Neural crest cell (in vitro differentiated cells): ENCODE measurements at regions not wholly inside any gene's neighbourhood (a gene's known extent, or its start where the extent isn't known, plus 50 kb on each side); places are given as distances from the start of the nearest gene placed in this dataset.

Source experiments
- DNase-seq: peaks from one replicate; pipeline ENCODE4 v3.0.0; 2021; ENCODE audit warnings: low read depth, mixed read lengths, low spot score
- H3K27ac Mint-ChIP-seq: one replicate; pipeline ENCODE4 v1.8.0; 2021; ENCODE audit warnings: mild to moderate bottlenecking, mixed read lengths; ENCODE audit not compliant: unreplicated experiment
- H3K27me3 Mint-ChIP-seq: 2 replicates; pipeline ENCODE4 v1.8.0; 2021; ENCODE audit warnings: low read depth, mild to moderate bottlenecking, mixed read lengths
- H3K36me3 Mint-ChIP-seq: 2 replicates; pipeline ENCODE4 v1.8.0; 2021; ENCODE audit warnings: low read depth, mild to moderate bottlenecking, mixed read lengths
- H3K4me1 Mint-ChIP-seq: 2 replicates; pipeline ENCODE4 v1.8.0; 2021; ENCODE audit warnings: mixed read lengths
- H3K4me3 Mint-ChIP-seq: one replicate; pipeline ENCODE4 v1.8.0; 2021; ENCODE audit warnings: mild to moderate bottlenecking, mixed read lengths
- H3K9me3 Mint-ChIP-seq: 2 replicates; pipeline ENCODE4 v1.8.0; 2021; ENCODE audit warnings: mixed read lengths
- TF ChIP-seq, protein P1 (sequence below): fragments of 200-600 bp; sonication (generic); conservative IDR thresholded peaks from 2 replicates; pipeline ENCODE4 v1.5.0; 2021; ENCODE audit warnings: antibody characterized with exemption, mild to moderate bottlenecking

DNA sequence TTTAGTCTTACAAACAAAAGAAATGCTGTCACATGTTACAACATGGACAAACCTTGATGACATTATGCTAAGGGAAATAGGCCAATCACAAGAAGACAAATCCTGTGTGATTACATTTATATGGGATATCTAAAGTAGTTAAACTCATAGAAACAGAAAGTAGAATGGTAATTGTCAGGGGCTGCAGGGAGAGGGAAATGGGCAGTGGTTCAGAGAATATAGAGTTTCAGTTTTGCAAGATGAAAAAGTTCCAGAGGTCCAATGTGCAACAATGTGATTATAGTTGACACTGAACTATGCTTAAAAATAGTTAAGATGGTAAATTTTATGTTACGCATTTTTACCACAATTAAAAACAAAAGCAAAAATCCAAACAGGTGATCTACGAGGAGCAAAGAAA, 265.5 kb downstream of the NDUFS4 start:
- no peak for DNase-seq
- H3K27ac Mint-ChIP-seq: no peak overlapping the region
- H3K36me3 Mint-ChIP-seq: peaks cover 2% of the 10 kb centered on the region
- H3K9me3 Mint-ChIP-seq: peaks cover 6% of the 10 kb centered on the region
- no peak overlapping the region for H3K4me3 Mint-ChIP-seq
- TF ChIP-seq, protein P1, sequence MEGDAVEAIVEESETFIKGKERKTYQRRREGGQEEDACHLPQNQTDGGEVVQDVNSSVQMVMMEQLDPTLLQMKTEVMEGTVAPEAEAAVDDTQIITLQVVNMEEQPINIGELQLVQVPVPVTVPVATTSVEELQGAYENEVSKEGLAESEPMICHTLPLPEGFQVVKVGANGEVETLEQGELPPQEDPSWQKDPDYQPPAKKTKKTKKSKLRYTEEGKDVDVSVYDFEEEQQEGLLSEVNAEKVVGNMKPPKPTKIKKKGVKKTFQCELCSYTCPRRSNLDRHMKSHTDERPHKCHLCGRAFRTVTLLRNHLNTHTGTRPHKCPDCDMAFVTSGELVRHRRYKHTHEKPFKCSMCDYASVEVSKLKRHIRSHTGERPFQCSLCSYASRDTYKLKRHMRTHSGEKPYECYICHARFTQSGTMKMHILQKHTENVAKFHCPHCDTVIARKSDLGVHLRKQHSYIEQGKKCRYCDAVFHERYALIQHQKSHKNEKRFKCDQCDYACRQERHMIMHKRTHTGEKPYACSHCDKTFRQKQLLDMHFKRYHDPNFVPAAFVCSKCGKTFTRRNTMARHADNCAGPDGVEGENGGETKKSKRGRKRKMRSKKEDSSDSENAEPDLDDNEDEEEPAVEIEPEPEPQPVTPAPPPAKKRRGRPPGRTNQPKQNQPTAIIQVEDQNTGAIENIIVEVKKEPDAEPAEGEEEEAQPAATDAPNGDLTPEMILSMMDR: no peak
- H3K4me1 Mint-ChIP-seq: no peaks in the 10 kb centered on the region
- H3K27me3 Mint-ChIP-seq: no peaks in the 10 kb centered on the region

DNA sequence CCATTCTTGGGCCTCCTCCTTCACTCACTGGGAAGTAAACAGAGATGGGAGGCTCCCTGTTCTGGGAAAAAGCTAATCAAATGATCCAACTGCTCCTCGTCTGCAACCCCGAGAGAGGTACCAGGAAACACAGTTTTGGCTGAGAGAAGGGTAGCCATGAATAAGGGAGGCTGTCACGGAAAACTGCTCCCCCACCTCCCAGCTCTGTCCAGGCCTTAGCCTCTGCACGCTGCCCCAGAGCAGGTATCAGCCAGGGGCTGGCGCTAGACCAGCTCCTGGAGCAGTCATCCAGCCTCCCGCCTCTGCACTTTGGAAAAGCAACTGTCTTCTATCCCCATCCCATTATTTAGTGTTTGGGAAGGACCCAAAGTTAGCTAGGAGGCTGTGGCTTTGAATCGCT, 266.1 kb downstream of the NDUFS4 start:
- H3K4me3 Mint-ChIP-seq: no peak overlapping the region
- H3K36me3 Mint-ChIP-seq: peaks cover 5% of the 10 kb centered on the region
- H3K27ac Mint-ChIP-seq: no peak overlapping the region
- no peaks in the 10 kb centered on the region for H3K27me3 Mint-ChIP-seq
- DNase-seq: no peak
- H3K9me3 Mint-ChIP-seq: peaks cover 8% of the 10 kb centered on the region
- TF ChIP-seq, protein P1: no peak
- H3K4me1 Mint-ChIP-seq: no peaks in the 10 kb centered on the region

DNA sequence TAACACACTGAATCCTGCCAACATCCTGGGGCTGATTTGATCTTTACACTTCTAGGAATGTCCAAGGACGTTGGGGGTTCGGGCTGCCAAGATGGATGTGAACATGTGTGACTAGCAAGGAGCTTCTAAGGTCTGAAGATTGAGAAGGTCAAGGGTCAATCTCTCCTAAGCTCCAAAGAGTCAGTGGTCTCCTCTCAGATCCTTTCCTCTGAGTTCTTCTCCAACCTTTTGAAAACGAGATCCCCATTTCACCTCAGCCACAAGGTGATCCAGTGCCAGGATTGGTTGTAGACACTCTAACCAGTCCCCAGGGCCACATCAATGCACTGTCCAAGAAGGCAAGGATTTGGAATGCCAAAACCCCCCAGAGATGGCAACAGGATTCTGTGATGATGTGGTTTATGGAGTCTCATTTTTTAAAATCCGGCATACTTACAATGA, 266.8 kb downstream of the NDUFS4 start:
- no peak for DNase-seq
- no peaks in the 10 kb centered on the region for H3K27me3 Mint-ChIP-seq
- peaks cover 5% of the 10 kb centered on the region for H3K36me3 Mint-ChIP-seq
- H3K4me3 Mint-ChIP-seq: no peak overlapping the region
- TF ChIP-seq, protein P1: no peak
- H3K4me1 Mint-ChIP-seq: no peaks in the 10 kb centered on the region
- peaks cover 8% of the 10 kb centered on the region for H3K9me3 Mint-ChIP-seq
- H3K27ac Mint-ChIP-seq: no peak overlapping the region

DNA sequence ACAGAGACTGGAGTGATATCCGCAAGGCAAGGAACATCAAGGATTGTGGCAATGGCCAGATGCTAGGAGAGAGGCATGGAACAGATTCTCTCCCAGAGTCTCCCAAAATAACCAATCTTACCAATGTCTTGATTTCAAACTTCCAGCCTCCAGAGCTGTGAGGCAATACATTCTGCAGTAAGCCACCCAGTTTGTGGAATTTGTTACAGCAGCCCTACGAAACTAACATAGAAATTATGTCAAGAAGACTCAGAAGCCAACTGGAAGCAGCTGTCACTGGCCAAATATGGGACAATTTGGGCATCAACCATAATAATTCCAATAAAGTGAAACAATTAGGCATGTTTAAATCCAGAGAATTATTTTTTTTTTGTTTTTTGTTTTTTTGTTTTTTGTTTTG, 271.1 kb downstream of the NDUFS4 start:
- Mint-ChIP-seq H3K4me1 (no peaks in the 10 kb centered on the region), H3K4me3 (no peak overlapping the region), H3K9me3 (peaks cover 5% of the 10 kb centered on the region), H3K27me3 (no peaks in the 10 kb centered on the region), H3K27ac (no peak overlapping the region), H3K36me3 (peaks cover 5% of the 10 kb centered on the region)
- no peak for DNase-seq
- TF ChIP-seq, protein P1: no peak
